Sigmoid colon (tissue), 4 donors: ENCODE measurements at regions not wholly inside any gene's neighbourhood (a gene's known extent, or its start where the extent isn't known, plus 50 kb on each side); places are given as distances from the start of the nearest gene placed in this dataset.

Experiments
- EP300 ChIP-seq, 4 donors: sonication (generic); formaldehyde crosslinking; IDR thresholded peaks; one replicate each; pipeline ENCODE4 v1.6.1; 2017; ENCODE audit warnings: antibody characterized with exemption in 4 of 4
- POLR2A ChIP-seq, 2 donors: fragments of 450-650 bp; IDR thresholded peaks; one replicate each; pipeline ENCODE4 v1.6.1; 2016; ENCODE audit warnings: antibody characterized with exemption in 2 of 2, mild to moderate bottlenecking in 2 of 2, moderate library complexity in 2 of 2
- POLR2AphosphoS5 ChIP-seq, 4 donors: sonication (generic); formaldehyde crosslinking; IDR thresholded peaks; one replicate each; pipeline ENCODE4 v1.6.1; 2017; ENCODE audit warnings: antibody characterized with exemption in 4 of 4
- TF ChIP-seq, protein P1 (sequence below), 4 experiments: fragments of 450-650 bp in 3 of 4; fragments of 200-600 bp in 1 of 4; IDR thresholded peaks; one replicate each; pipeline ENCODE4 v1.5.1; 2016 to 2019; ENCODE audit warnings: antibody characterized with exemption in 4 of 4, mild to moderate bottlenecking in 3 of 4, moderate library complexity in 2 of 4

DNA sequence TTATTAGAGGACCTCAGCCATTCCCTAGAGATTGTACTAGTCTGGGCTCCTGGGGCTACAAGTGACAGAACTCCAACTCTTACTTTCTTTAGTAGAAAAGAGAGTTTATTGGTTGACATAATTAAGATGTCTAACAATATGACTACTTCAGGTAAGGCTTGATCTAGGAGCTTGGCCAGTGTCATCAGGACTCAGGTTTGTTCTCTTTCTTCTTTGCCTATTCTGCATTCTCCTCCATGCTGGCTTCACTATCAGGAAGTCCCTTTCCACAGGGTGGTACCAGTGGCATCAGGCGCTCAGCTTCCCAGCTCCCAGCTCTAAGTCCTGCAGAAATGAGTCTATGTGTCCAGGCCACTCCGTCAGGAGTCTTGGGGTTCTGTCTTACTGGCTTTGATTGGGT is 286.1 kb upstream of the EEF2KMT start:
- TF ChIP-seq POLR2A (IDR thresholded peaks at IDR 0.05) (no peak), EP300 (IDR thresholded peaks at IDR 0.05) (no peak), POLR2AphosphoS5 (IDR thresholded peaks at IDR 0.05) (no peak)
- TF ChIP-seq, protein P1, sequence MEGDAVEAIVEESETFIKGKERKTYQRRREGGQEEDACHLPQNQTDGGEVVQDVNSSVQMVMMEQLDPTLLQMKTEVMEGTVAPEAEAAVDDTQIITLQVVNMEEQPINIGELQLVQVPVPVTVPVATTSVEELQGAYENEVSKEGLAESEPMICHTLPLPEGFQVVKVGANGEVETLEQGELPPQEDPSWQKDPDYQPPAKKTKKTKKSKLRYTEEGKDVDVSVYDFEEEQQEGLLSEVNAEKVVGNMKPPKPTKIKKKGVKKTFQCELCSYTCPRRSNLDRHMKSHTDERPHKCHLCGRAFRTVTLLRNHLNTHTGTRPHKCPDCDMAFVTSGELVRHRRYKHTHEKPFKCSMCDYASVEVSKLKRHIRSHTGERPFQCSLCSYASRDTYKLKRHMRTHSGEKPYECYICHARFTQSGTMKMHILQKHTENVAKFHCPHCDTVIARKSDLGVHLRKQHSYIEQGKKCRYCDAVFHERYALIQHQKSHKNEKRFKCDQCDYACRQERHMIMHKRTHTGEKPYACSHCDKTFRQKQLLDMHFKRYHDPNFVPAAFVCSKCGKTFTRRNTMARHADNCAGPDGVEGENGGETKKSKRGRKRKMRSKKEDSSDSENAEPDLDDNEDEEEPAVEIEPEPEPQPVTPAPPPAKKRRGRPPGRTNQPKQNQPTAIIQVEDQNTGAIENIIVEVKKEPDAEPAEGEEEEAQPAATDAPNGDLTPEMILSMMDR (IDR thresholded peaks at IDR 0.05): no peak
